Natural killer cell (primary cell): ENCODE measurements at regions not wholly inside any gene's neighbourhood (a gene's known extent, or its start where the extent isn't known, plus 50 kb on each side); places are given as distances from the start of the nearest gene placed in this dataset.

Experiments used
- ATAC-seq, 3 donors: fragments of 150-1000 bp in 2 of 3; fragments of 200-7000 bp in 1 of 3; cut with Tn5 transposase; 1 replicate in 1 of 3; 2 replicates in 2 of 3; pipeline ENCODE4 v1.10.0; 2021; ENCODE audit warnings: mild to moderate bottlenecking in 2 of 3, moderate library complexity in 2 of 3
- DNase-seq, 2 donors: peaks; one replicate each; pipeline versions ENCODE4 v3.0.0 to v3.0.0-alpha.2; 2013 to 2021; ENCODE audit warnings: mixed read lengths in 1 of 2
- H3K27ac ChIP-seq: one replicate; pipeline ENCODE4 v1.5.1; 2013; ENCODE audit warnings: mild to moderate bottlenecking, low read length
- H3K27me3 ChIP-seq: one replicate; pipeline ENCODE4 v1.6.1; 2013; ENCODE audit warnings: low read length; ENCODE audit not compliant: control insufficient read depth, insufficient read depth
- H3K36me3 ChIP-seq: one replicate; pipeline ENCODE4 v1.6.1; 2013; ENCODE audit warnings: low read length; ENCODE audit not compliant: control insufficient read depth, insufficient read depth
- H3K4me1 ChIP-seq: one replicate; pipeline ENCODE4 v1.6.1; 2013; ENCODE audit warnings: low read length; ENCODE audit not compliant: control insufficient read depth, insufficient read depth
- H3K4me3 ChIP-seq: one replicate; pipeline ENCODE4 v1.5.1; 2013; ENCODE audit warnings: low read length
- H3K9me3 ChIP-seq: one replicate; pipeline ENCODE4 v1.6.1; 2013; ENCODE audit warnings: low read length; ENCODE audit not compliant: control insufficient read depth, insufficient read depth
- H3K27ac Mint-ChIP-seq, 2 donors: one replicate each; pipeline ENCODE4 v1.8.0; 2022; ENCODE audit warnings: mild to moderate bottlenecking in 2 of 2, mixed read lengths in 2 of 2, moderate library complexity in 1 of 2
- H3K27me3 Mint-ChIP-seq, 2 donors: one replicate each; pipeline ENCODE4 v1.8.0; 2022; ENCODE audit warnings: low read depth in 2 of 2, mixed read lengths in 2 of 2
- H3K36me3 Mint-ChIP-seq: one replicate; pipeline ENCODE4 v1.8.0; 2022; ENCODE audit warnings: mixed read lengths
- H3K4me1 Mint-ChIP-seq, 2 donors: one replicate each; pipeline ENCODE4 v1.8.0; 2022; ENCODE audit warnings: mixed read lengths in 2 of 2
- H3K4me3 Mint-ChIP-seq: one replicate; pipeline ENCODE4 v1.8.0; 2022; ENCODE audit warnings: mild to moderate bottlenecking, moderate library complexity, mixed read lengths
- H3K9me3 Mint-ChIP-seq, 2 donors: one replicate each; pipeline ENCODE4 v1.8.0; 2022; ENCODE audit warnings: mixed read lengths in 2 of 2
- CTCF ChIP-seq: fragments of 200-600 bp; IDR thresholded peaks from one replicate; pipeline ENCODE4 v1.8.0; 2022; ENCODE audit warnings: antibody characterized with exemption
- WGBS: methylation state at CpG from one replicate; pipeline ENCODE4 v1.1.7; 2013; ENCODE audit warnings: missing lambda C conversion rate; ENCODE audit not compliant: insufficient coverage; 5-methylcytosine and 5-hydroxymethylcytosine counted together
- intact Hi-C: fragments of 100-400 bp; cut with micrococcal nuclease; formaldehyde crosslinking; loops from one replicate; pipeline ENCODE4 v1.14.2; 2022

- DNase-seq (no peak), ATAC-seq (no peak)
- Mint-ChIP-seq H3K36me3 (no peaks in the 10 kb centered on the region), H3K9me3 (no peaks in the 10 kb centered on the region), H3K4me1 (no peaks in the 10 kb centered on the region), H3K4me3 (no peak overlapping the region), H3K27me3 (peaks cover 5 to 26% of the 10 kb centered on the region in 2 donors), H3K27ac (no peak overlapping the region)
- Histone ChIP-seq H3K36me3 (no peaks in the 10 kb centered on the region), H3K27me3 (no peaks in the 10 kb centered on the region), H3K27ac (no peak overlapping the region), H3K4me1 (no peaks in the 10 kb centered on the region), H3K4me3 (no peak overlapping the region), H3K9me3 (no peaks in the 10 kb centered on the region)
- no peak for TF ChIP-seq CTCF
- intact Hi-C loops = no loop called here
- WGBS = 72% methylated on average over 5 of the region's 5 CpGs
These were observed 92.0 kb upstream of the VEPH1 start for GRCh38 chr3:157595259-157595658.

- H3K36me3 Mint-ChIP-seq = no peaks in the 10 kb centered on the region
- Histone ChIP-seq H3K9me3 (no peaks in the 10 kb centered on the region), H3K27ac (no peak overlapping the region), H3K27me3 (no peaks in the 10 kb centered on the region), H3K36me3 (no peaks in the 10 kb centered on the region), H3K4me3 (no peak overlapping the region), H3K4me1 (no peaks in the 10 kb centered on the region)
- TF ChIP-seq CTCF = no peak
- no peak overlapping the region for H3K27ac Mint-ChIP-seq
- H3K27me3 Mint-ChIP-seq = peaks cover 5 to 26% of the 10 kb centered on the region in 2 donors
- H3K4me3 Mint-ChIP-seq = no peak overlapping the region
- no peaks in the 10 kb centered on the region for H3K9me3 Mint-ChIP-seq
- no peaks in the 10 kb centered on the region for H3K4me1 Mint-ChIP-seq
- DNase-seq (no peak), ATAC-seq (no peak)
- 71% methylated on average over 3 of the region's 4 CpGs for WGBS
- intact Hi-C loops = no loop called here
These were observed 91.2 kb upstream of the VEPH1 start for GRCh38 chr3:157594413-157594812.

- Mint-ChIP-seq H3K4me1 (no peaks in the 10 kb centered on the region), H3K36me3 (no peaks in the 10 kb centered on the region), H3K4me3 (no peak overlapping the region), H3K27me3 (peaks cover 5 to 20% of the 10 kb centered on the region in 2 donors), H3K9me3 (no peaks in the 10 kb centered on the region), H3K27ac (no peak overlapping the region)
- ATAC-seq = no peak
- intact Hi-C loops = no loop called here
- Histone ChIP-seq H3K4me3 (no peak overlapping the region), H3K9me3 (no peaks in the 10 kb centered on the region), H3K27ac (no peak overlapping the region), H3K4me1 (no peaks in the 10 kb centered on the region), H3K36me3 (no peaks in the 10 kb centered on the region), H3K27me3 (no peaks in the 10 kb centered on the region)
- DNase-seq = no peak
- 62% methylated on average over 2 of the region's 6 CpGs for WGBS
- TF ChIP-seq CTCF = no peak
These were observed 89.6 kb upstream of the VEPH1 start for GRCh38 chr3:157592769-157593168.

GRCh38 chr3:157590273-157590672 is 87.1 kb upstream of the VEPH1 start:
- WGBS = 43% methylated on average over 1 of the region's 1 CpG
- TF ChIP-seq CTCF = no peak
- H3K4me3 ChIP-seq = no peak overlapping the region
- H3K36me3 ChIP-seq = no peaks in the 10 kb centered on the region
- peaks cover 5% of the 10 kb centered on the region in 2 donors for H3K27me3 Mint-ChIP-seq
- H3K27ac Mint-ChIP-seq = no peak overlapping the region
- intact Hi-C loops = no loop called here
- no peak for ATAC-seq
- DNase-seq = no peak
- H3K27ac ChIP-seq = no peak overlapping the region
- H3K4me1 ChIP-seq = no peaks in the 10 kb centered on the region
- H3K4me1 Mint-ChIP-seq = no peaks in the 10 kb centered on the region
- H3K4me3 Mint-ChIP-seq = no peak overlapping the region
- no peaks in the 10 kb centered on the region for H3K9me3 Mint-ChIP-seq
- no peaks in the 10 kb centered on the region for H3K9me3 ChIP-seq
- H3K27me3 ChIP-seq = no peaks in the 10 kb centered on the region
- no peaks in the 10 kb centered on the region for H3K36me3 Mint-ChIP-seq
